Testis (tissue), 2 donors: ENCODE measurements at regions not wholly inside any gene's neighbourhood (a gene's known extent, or its start where the extent isn't known, plus 50 kb on each side); places are given as distances from the start of the nearest gene placed in this dataset.

ENCODE experiments used
- DNase-seq: peaks from one replicate; pipeline ENCODE4 v3.0.0-alpha.2; 2019
- H3K27ac ChIP-seq, 2 donors: fragments of 200-600 bp; sonication (generic); one replicate each; pipeline ENCODE4 v1.5.1; 2019
- H3K27me3 ChIP-seq: fragments of 200-600 bp; sonication (generic); one replicate; pipeline ENCODE4 v1.5.1; 2019
- H3K36me3 ChIP-seq: fragments of 200-600 bp; sonication (generic); one replicate; pipeline ENCODE4 v1.5.1; 2017; ENCODE audit warnings: low read depth; ENCODE audit errors: missing control alignments
- H3K4me1 ChIP-seq: fragments of 200-600 bp; sonication (generic); one replicate; pipeline ENCODE4 v1.5.1; 2019
- H3K4me3 ChIP-seq, 2 donors: fragments of 200-600 bp; sonication (generic); one replicate each; pipeline ENCODE4 v1.5.1; 2017 to 2019
- H3K9me3 ChIP-seq: fragments of 200-600 bp; sonication (generic); one replicate; pipeline ENCODE4 v1.5.1; 2017
- CTCF ChIP-seq, 3 experiments: fragments of 450-650 bp in 2 of 3; fragments of 200-600 bp in 1 of 3; sonication (generic) in 1 of 3; IDR thresholded peaks; one replicate each; pipeline ENCODE4 v1.5.1; 2016 to 2019; ENCODE audit warnings: antibody characterized with exemption in 3 of 3, mild to moderate bottlenecking in 2 of 3, moderate library complexity in 1 of 3
- POLR2A ChIP-seq: fragments of 450-650 bp; IDR thresholded peaks from one replicate; pipeline ENCODE4 v1.6.1; 2017; ENCODE audit warnings: antibody characterized with exemption, mild to moderate bottlenecking, moderate library complexity
- WGBS, 2 donors: methylation state at CpG; one replicate each; pipeline ENCODE4 v1.1.5; 2018; 5-methylcytosine and 5-hydroxymethylcytosine counted together
- intact Hi-C: fragments of 100-400 bp; cut with DNase I; formaldehyde crosslinking; loops from one replicate; pipeline ENCODE4 v1.15.1; 2023; ENCODE audit warnings: low total_unique reads

DNA sequence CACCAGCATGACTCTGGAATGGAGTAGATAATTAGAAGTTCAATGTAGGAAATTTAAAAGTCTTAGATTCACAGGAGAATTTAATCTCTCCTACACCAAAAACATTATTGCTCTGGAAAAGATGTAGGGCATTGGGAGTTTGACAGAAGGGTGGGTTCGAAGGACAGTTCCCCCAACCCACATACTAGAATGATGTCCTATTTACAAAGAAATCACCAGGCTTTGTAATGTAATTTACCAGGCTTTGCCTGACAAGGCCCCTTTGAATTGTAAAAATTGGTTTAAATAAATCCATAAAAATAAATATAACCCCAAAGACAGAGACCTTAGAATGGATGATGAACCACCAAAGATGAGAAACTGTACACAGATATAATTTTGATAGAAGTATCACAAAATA, 399.2 kb upstream of the GRID2 start:
- Histone ChIP-seq H3K27ac (no peak overlapping the region), H3K27me3 (no peaks in the 10 kb centered on the region), H3K9me3 (no peaks in the 10 kb centered on the region), H3K4me1 (no peaks in the 10 kb centered on the region), H3K36me3 (no peaks in the 10 kb centered on the region), H3K4me3 (no peak overlapping the region)
- DNase-seq = no peak
- intact Hi-C loops = no loop called here
- WGBS, 2 donors = 68 to 70% methylated on average over 1 of the region's 1 CpG
- no peak for TF ChIP-seq POLR2A
- no peak for TF ChIP-seq CTCF (IDR thresholded peaks at IDR 0.05)

- Histone ChIP-seq H3K9me3 (no peaks in the 10 kb centered on the region), H3K27me3 (no peaks in the 10 kb centered on the region), H3K36me3 (no peaks in the 10 kb centered on the region), H3K4me1 (no peaks in the 10 kb centered on the region), H3K27ac (no peak overlapping the region), H3K4me3 (no peak overlapping the region)
- DNase-seq = no peak
- intact Hi-C loops = no loop called here
- TF ChIP-seq CTCF (IDR thresholded peaks at IDR 0.05) (no peak), POLR2A (no peak)
- 62 to 66% methylated on average over 2 of the region's 2 CpGs for WGBS, 2 donors
Observed at GRCh38 chr4:91909963-91910362, 393.8 kb upstream of the GRID2 start.

DNA sequence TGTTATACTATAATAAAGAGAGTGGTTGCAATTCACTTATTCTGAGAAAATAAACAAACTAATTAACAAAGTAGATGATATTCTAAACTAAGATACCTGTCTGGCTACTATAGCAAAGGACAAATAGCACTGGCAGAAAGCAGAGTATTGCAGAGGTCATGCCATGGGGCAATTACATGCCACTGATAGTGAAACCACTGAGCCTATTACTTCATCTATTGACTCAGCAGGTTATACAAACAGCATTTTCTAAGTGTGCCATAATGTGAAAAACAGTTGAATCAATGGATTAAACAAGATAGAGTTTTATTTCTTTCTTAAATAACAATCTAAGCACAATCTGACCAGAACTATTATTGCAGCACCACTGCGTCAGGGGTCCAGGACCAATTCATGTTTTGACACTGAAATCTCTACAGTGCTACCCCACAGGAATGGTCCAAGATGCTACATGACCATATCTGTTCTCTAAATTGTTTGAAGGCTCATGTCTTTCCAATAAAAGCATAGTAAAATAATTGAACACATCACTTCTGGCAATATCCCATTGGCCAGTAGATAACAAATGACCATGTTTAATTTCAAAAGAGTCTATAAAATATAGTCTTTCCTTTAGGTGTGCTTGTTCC, 389.5 kb upstream of the GRID2 start:
- Histone ChIP-seq H3K4me1 (no peaks in the 10 kb centered on the region), H3K27ac (no peak overlapping the region), H3K4me3 (no peak overlapping the region), H3K36me3 (no peaks in the 10 kb centered on the region), H3K27me3 (no peaks in the 10 kb centered on the region), H3K9me3 (no peaks in the 10 kb centered on the region)
- DNase-seq = no peak
- intact Hi-C loops = no loop called here
- TF ChIP-seq CTCF (IDR thresholded peaks at IDR 0.05) (no peak), POLR2A (no peak)
- WGBS, 2 donors = 90 to 95% methylated on average over 1 of the region's 1 CpG

- TF ChIP-seq CTCF (IDR thresholded peaks at IDR 0.05) (no peak), POLR2A (no peak)
- Histone ChIP-seq H3K9me3 (no peaks in the 10 kb centered on the region), H3K27ac (no peak overlapping the region), H3K4me1 (no peaks in the 10 kb centered on the region), H3K4me3 (no peak overlapping the region), H3K27me3 (no peaks in the 10 kb centered on the region), H3K36me3 (no peaks in the 10 kb centered on the region)
- no peak for DNase-seq
- intact Hi-C loops = no loop called here
Observed at GRCh38 chr4:91916219-91916618, 387.5 kb upstream of the GRID2 start.

- intact Hi-C loops = no loop called here
- no peaks in the 10 kb centered on the region for H3K4me1 ChIP-seq
- no peak overlapping the region for H3K27ac ChIP-seq
- no peak for DNase-seq
- no peaks in the 10 kb centered on the region for H3K36me3 ChIP-seq
- 90 to 96% methylated on average over 5 of the region's 5 CpGs for WGBS, 2 donors
- no peak for TF ChIP-seq CTCF (IDR thresholded peaks at IDR 0.05)
- no peak for TF ChIP-seq POLR2A
- no peaks in the 10 kb centered on the region for H3K27me3 ChIP-seq
- H3K9me3 ChIP-seq = no peaks in the 10 kb centered on the region
- H3K4me3 ChIP-seq = no peak overlapping the region
Observed at GRCh38 chr4:91924625-91925024, 379.1 kb upstream of the GRID2 start.
